ENCODE measurements at regions not wholly inside any gene's neighbourhood (a gene's known extent, or its start where the extent isn't known, plus 50 kb on each side); places are given as distances from the start of the nearest gene placed in this dataset.

DNA sequence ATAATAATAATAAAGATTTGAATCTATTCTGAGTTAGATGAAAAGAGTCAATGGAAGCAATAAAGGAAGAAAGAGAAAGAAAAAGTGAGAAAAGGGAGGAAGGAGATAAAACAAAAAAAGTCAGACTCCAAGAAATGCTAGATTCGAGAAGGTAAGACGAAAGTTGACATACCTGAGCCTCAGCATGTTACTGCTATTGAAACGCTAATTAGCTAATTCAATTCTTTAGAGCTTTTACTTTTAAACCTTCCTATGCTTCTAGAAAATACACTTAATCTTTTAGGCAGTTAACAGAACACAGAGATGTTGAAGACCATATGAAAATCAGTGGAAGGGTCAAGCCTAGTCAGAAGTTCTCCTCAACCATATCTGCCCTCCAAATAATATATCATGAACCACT is 337.2 kb upstream of the ROBO2 start (continued):
- TF ChIP-seq, protein P1, sequence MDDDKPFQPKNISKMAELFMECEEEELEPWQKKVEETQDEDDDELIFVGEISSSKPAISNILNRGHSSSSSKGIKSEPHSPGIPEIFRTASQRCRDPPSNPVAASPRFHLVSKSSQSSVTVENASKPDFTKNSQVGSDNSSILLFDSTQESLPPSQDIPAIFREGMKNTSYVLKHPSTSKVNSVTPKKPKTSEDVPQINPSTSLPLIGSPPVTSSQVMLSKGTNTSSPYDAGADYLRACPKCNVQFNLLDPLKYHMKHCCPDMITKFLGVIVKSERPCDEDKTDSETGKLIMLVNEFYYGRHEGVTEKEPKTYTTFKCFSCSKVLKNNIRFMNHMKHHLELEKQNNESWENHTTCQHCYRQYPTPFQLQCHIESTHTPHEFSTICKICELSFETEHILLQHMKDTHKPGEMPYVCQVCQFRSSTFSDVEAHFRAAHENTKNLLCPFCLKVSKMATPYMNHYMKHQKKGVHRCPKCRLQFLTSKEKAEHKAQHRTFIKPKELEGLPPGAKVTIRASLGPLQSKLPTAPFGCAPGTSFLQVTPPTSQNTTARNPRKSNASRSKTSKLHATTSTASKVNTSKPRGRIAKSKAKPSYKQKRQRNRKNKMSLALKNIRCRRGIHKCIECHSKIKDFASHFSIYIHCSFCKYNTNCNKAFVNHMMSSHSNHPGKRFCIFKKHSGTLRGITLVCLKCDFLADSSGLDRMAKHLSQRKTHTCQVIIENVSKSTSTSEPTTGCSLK (tag by site-specific recombination; IDR thresholded peaks at IDR 0.05): no peak
- TF ChIP-seq BCL11B (tag by site-specific recombination; IDR thresholded peaks at IDR 0.05; ENCODE audit: low read depth) (no peak), ZNF548 (tag by site-specific recombination; IDR thresholded peaks at IDR 0.05) (no peak), ZNF221 (tag by site-specific recombination; IDR thresholded peaks at IDR 0.05; ENCODE audit: borderline replicate concordance) (no peak), ZNF175 (tag by site-specific recombination; IDR thresholded peaks at IDR 0.05) (no peak), KLF10 (tag by site-specific recombination; IDR thresholded peaks at IDR 0.05) (no peak)
- TF ChIP-seq, protein P2, sequence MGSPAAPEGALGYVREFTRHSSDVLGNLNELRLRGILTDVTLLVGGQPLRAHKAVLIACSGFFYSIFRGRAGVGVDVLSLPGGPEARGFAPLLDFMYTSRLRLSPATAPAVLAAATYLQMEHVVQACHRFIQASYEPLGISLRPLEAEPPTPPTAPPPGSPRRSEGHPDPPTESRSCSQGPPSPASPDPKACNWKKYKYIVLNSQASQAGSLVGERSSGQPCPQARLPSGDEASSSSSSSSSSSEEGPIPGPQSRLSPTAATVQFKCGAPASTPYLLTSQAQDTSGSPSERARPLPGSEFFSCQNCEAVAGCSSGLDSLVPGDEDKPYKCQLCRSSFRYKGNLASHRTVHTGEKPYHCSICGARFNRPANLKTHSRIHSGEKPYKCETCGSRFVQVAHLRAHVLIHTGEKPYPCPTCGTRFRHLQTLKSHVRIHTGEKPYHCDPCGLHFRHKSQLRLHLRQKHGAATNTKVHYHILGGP (tag by site-specific recombination; IDR thresholded peaks at IDR 0.05): no peak

DNA sequence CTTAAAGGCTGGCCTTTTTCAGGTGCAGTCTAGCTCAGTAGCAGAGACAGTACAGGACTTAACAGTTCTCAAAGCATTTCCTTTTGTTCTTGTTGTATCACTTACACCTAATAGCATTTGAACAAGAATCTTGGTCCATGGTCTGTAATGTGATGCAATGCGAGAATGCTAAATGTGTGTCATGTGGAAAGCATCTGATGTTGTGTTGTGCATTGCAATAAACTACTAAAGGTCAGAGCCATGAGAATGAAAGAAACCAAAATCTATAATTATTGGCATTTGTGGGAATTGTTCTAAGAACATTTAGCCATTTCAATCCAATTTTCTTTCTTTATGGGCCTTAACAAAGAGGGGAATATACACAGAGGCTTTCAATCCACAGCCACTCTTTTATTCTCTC is 324.5 kb upstream of the ROBO2 start:
- TF ChIP-seq ZNF585B (tag by site-specific recombination; IDR thresholded peaks at IDR 0.05) (no peak), SCRT1 (tag by site-specific recombination; IDR thresholded peaks at IDR 0.05; ENCODE audit: borderline replicate concordance) (no peak)
- Histone ChIP-seq H3K27ac (ENCODE audit: extremely low read depth, low read depth, low read length) (no peak overlapping the region), H3K4me3 (ENCODE audit: low read depth, low read length) (no peak overlapping the region), H3K36me3 (ENCODE audit: control insufficient read depth in 2 of 2, insufficient read depth in 1 of 2, low read length in 2 of 2) (no peaks in the 10 kb centered on the region), H3K9me3 (ENCODE audit: control insufficient read depth, insufficient read depth, low read depth, low read length) (no peaks in the 10 kb centered on the region), H3K4me1 (ENCODE audit: control insufficient read depth, insufficient read depth, low read length) (no peaks in the 10 kb centered on the region)
- ChIA-PET CTCF (no interaction called here), POLR2A (no interaction called here)

DNA sequence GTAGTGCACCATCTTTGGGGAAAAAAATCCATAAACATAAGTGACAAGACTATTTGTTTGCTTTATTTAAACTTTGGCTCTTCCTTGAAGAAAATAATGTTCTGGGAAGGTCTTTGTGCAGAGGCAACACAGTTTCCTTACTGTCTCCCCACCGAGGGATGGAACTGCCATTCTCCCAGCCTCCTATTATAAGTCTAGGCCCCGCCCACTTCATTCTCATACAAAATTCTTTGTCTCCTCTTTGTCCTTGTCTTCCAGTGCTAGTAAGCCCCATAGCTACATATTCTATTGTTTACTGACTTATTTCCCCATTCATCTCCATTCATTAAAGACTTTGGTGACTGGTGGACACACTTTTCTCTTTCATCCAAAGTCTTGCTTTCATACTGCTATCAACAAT is 316.5 kb upstream of the ROBO2 start:
- Histone ChIP-seq H3K9me3 (ENCODE audit: control insufficient read depth, insufficient read depth, low read depth, low read length) (no peaks in the 10 kb centered on the region), H3K36me3 (ENCODE audit: control insufficient read depth in 2 of 2, insufficient read depth in 1 of 2, low read length in 2 of 2) (no peaks in the 10 kb centered on the region), H3K4me3 (ENCODE audit: low read depth, low read length) (no peak overlapping the region), H3K27ac (ENCODE audit: extremely low read depth, low read depth, low read length) (no peak overlapping the region), H3K4me1 (ENCODE audit: control insufficient read depth, insufficient read depth, low read length) (no peaks in the 10 kb centered on the region)
- CTCF ChIA-PET: no interaction called here
- POLR2A ChIA-PET: no interaction called here
- TF ChIP-seq KLF1 (tag by site-specific recombination; IDR thresholded peaks at IDR 0.05): no peak
- no peak for TF ChIP-seq ZNF629 (tag by site-specific recombination; IDR thresholded peaks at IDR 0.05)
- no peak for TF ChIP-seq WT1 (tag by site-specific recombination; IDR thresholded peaks at IDR 0.05)
- TF ChIP-seq ZNF510 (tag by site-specific recombination; IDR thresholded peaks at IDR 0.05; ENCODE audit: insufficient replicate concordance): no peak
- no peak for TF ChIP-seq ZNF274 (IDR thresholded peaks at IDR 0.05; ENCODE audit: low read length)
- TF ChIP-seq ZNF274 (tag by site-specific recombination; IDR thresholded peaks at IDR 0.05; ENCODE audit: borderline replicate concordance): no peak
- TF ChIP-seq REPIN1 (tag by site-specific recombination; IDR thresholded peaks at IDR 0.05; ENCODE audit: low read depth): no peak
- TF ChIP-seq, protein P3, sequence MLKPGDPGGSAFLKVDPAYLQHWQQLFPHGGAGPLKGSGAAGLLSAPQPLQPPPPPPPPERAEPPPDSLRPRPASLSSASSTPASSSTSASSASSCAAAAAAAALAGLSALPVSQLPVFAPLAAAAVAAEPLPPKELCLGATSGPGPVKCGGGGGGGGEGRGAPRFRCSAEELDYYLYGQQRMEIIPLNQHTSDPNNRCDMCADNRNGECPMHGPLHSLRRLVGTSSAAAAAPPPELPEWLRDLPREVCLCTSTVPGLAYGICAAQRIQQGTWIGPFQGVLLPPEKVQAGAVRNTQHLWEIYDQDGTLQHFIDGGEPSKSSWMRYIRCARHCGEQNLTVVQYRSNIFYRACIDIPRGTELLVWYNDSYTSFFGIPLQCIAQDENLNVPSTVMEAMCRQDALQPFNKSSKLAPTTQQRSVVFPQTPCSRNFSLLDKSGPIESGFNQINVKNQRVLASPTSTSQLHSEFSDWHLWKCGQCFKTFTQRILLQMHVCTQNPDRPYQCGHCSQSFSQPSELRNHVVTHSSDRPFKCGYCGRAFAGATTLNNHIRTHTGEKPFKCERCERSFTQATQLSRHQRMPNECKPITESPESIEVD (tag by site-specific recombination; IDR thresholded peaks at IDR 0.05): no peak
- TF ChIP-seq ZNF660 (tag by site-specific recombination; IDR thresholded peaks at IDR 0.05): no peak
- TF ChIP-seq, protein P4, sequence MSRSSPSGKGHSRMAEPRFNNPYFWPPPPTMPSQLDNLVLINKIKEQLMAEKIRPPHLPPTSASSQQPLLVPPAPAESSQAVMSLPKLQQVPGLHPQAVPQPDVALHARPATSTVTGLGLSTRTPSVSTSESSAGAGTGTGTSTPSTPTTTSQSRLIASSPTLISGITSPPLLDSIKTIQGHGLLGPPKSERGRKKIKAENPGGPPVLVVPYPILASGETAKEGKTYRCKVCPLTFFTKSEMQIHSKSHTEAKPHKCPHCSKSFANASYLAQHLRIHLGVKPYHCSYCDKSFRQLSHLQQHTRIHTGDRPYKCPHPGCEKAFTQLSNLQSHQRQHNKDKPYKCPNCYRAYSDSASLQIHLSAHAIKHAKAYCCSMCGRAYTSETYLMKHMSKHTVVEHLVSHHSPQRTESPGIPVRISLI (tag by site-specific recombination; IDR thresholded peaks at IDR 0.05): no peak
- TF ChIP-seq, protein P5, sequence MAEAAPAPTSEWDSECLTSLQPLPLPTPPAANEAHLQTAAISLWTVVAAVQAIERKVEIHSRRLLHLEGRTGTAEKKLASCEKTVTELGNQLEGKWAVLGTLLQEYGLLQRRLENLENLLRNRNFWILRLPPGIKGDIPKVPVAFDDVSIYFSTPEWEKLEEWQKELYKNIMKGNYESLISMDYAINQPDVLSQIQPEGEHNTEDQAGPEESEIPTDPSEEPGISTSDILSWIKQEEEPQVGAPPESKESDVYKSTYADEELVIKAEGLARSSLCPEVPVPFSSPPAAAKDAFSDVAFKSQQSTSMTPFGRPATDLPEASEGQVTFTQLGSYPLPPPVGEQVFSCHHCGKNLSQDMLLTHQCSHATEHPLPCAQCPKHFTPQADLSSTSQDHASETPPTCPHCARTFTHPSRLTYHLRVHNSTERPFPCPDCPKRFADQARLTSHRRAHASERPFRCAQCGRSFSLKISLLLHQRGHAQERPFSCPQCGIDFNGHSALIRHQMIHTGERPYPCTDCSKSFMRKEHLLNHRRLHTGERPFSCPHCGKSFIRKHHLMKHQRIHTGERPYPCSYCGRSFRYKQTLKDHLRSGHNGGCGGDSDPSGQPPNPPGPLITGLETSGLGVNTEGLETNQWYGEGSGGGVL (tag by site-specific recombination; IDR thresholded peaks at IDR 0.05): no peak
- no peak for TF ChIP-seq ZNF433 (tag by site-specific recombination; IDR thresholded peaks at IDR 0.05; ENCODE audit: low read depth)
